BE2C (cell line): ENCODE measurements at regions not wholly inside any gene's neighbourhood (a gene's known extent, or its start where the extent isn't known, plus 50 kb on each side); places are given as distances from the start of the nearest gene placed in this dataset.

Source experiments
- DNase-seq: peaks from one replicate; pipeline ENCODE4 v3.0.0-alpha.2; 2020
- H3K27me3 ChIP-seq: fragments of 250-450 bp; sonication (Bioruptor Pico); 2 replicates; pipeline ENCODE4 v1.5.1; 2020; ENCODE audit warnings: mild to moderate bottlenecking
- H3K36me3 ChIP-seq: fragments of 250-450 bp; sonication (Bioruptor Pico); 2 replicates; pipeline ENCODE4 v1.5.1; 2020; ENCODE audit warnings: mild to moderate bottlenecking
- H3K4me1 ChIP-seq: fragments of 250-450 bp; sonication (Bioruptor Pico); 2 replicates; pipeline ENCODE4 v1.5.1; 2020
- H3K4me3 ChIP-seq: 2 replicates; pipeline ENCODE4 v1.5.1; 2011; ENCODE audit warnings: low read depth, low read length
- H3K9me3 ChIP-seq: fragments of 250-450 bp; sonication (Bioruptor Pico); 2 replicates; pipeline ENCODE4 v1.5.1; 2020
- CTCF ChIP-seq: IDR thresholded peaks from 2 replicates; pipeline ENCODE4 v1.5.1; 2012; ENCODE audit warnings: mild to moderate bottlenecking, low read depth, low read length

DNA sequence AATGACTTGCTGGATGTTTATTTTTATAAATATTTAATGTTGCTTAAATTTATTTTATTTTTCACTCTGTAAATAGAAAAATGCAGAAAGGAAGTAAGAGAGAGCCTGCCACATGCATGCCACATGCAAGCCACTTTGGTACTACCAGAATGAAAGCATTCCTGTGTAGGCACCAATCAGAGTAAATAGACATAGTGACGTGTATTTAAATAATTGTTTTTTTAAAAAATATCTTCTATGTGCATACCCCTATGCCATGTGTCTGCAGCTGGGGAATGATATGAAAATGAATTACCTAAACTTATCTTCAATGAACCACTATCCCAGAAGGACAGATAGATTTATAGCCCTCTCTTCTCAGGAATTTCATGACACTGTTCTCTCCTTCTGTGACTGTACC is 651.5 kb upstream of the RIOK2 start:
- DNase-seq: no peak
- no peaks in the 10 kb centered on the region for H3K9me3 ChIP-seq
- no peaks in the 10 kb centered on the region for H3K36me3 ChIP-seq
- H3K27me3 ChIP-seq: no peaks in the 10 kb centered on the region
- no peak for TF ChIP-seq CTCF
- no peak overlapping the region for H3K4me3 ChIP-seq
- H3K4me1 ChIP-seq: no peaks in the 10 kb centered on the region

DNA sequence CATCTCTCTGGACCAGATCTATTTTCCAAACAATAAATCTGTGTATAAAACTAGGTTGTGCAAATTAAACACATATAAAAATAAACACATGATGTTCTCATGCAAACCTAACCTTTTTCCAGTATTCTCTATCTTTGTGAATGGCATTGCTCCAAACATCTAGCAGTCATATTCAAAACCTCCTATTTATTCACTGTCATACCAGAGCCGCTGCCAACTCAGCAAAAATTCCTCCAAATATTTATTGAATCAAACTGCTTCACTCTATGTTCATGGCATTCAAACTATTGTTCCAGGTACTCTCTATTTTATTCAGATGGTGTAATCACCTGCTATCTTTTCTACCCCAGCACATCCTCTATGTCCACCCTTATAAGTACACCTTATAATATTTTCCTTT is 652.1 kb upstream of the RIOK2 start:
- no peak for DNase-seq
- Histone ChIP-seq H3K4me3 (no peak overlapping the region), H3K36me3 (no peaks in the 10 kb centered on the region), H3K9me3 (no peaks in the 10 kb centered on the region), H3K27me3 (no peaks in the 10 kb centered on the region), H3K4me1 (no peaks in the 10 kb centered on the region)
- no peak for TF ChIP-seq CTCF

DNA sequence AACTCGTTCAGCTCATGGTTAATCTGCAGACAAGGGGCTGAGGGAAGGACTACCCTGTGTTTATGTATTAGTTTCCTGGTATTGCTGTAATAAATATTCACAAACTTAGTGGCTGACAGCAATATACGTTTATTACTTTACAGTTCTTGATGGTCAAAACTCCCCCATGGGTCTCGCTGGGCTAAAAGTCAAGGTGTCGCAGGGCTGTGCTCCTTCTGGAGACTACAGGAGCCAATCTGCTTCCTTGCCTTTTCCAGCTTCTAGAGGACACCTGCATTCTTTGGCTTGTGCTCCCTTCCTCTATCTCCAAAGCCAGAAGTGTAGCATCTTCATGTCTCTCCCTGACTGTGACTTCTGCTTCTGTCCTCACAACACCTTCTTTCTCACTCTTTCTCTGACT is 653.8 kb upstream of the RIOK2 start:
- Histone ChIP-seq H3K27me3 (no peaks in the 10 kb centered on the region), H3K36me3 (no peaks in the 10 kb centered on the region), H3K4me1 (no peaks in the 10 kb centered on the region), H3K4me3 (no peak overlapping the region), H3K9me3 (no peaks in the 10 kb centered on the region)
- TF ChIP-seq CTCF: no peak
- DNase-seq: no peak

GRCh38 chr5:97838214-97838613 is 655.2 kb upstream of the RIOK2 start:
- H3K36me3 ChIP-seq: no peaks in the 10 kb centered on the region
- no peaks in the 10 kb centered on the region for H3K27me3 ChIP-seq
- H3K4me1 ChIP-seq: no peaks in the 10 kb centered on the region
- no peak for DNase-seq
- H3K9me3 ChIP-seq: no peaks in the 10 kb centered on the region
- no peak overlapping the region for H3K4me3 ChIP-seq
- TF ChIP-seq CTCF: no peak

GRCh38 chr5:97839341-97840086 is 656.5 kb upstream of the RIOK2 start:
- DNase-seq: no peak
- no peaks in the 10 kb centered on the region for H3K4me1 ChIP-seq
- H3K4me3 ChIP-seq: no peak overlapping the region
- no peaks in the 10 kb centered on the region for H3K9me3 ChIP-seq
- H3K36me3 ChIP-seq: no peaks in the 10 kb centered on the region
- TF ChIP-seq CTCF: no peak
- H3K27me3 ChIP-seq: no peaks in the 10 kb centered on the region

- H3K27me3 ChIP-seq: no peaks in the 10 kb centered on the region
- no peak for TF ChIP-seq CTCF
- H3K36me3 ChIP-seq: no peaks in the 10 kb centered on the region
- H3K4me3 ChIP-seq: no peak overlapping the region
- H3K4me1 ChIP-seq: no peaks in the 10 kb centered on the region
- H3K9me3 ChIP-seq: no peaks in the 10 kb centered on the region; the same call in 1 of the 2 replicates
- no peak for DNase-seq
Observed at GRCh38 chr5:97840643-97841042, 657.6 kb upstream of the RIOK2 start.
